ENCODE measurements at regions not wholly inside any gene's neighbourhood (a gene's known extent, or its start where the extent isn't known, plus 50 kb on each side); places are given as distances from the start of the nearest gene placed in this dataset.
A peak's percentile ranks its signal among the peaks of the same experiment; 100 is the strongest.

- DNase-seq = no peak
Observed at GRCh38 chr6:125498606-125499005, 196.8 kb upstream of the HDDC2 start.

- peak in 1 of 3 experiments; percentile 40 for DNase-seq
Observed at GRCh38 chr6:125499535-125499934, 197.8 kb upstream of the HDDC2 start.

- no peak for DNase-seq
Observed at GRCh38 chr6:125503181-125503580, 201.4 kb upstream of the HDDC2 start.

GRCh38 chr6:125507987-125508655, 206.4 kb upstream of the HDDC2 start:
- DNase-seq = peak; percentile 21 to 87 (median 43)

GRCh38 chr6:125508793-125509192, 207.0 kb upstream of the HDDC2 start:
- peak in 1 of 3 experiments; percentile 17 for DNase-seq

GRCh38 chr6:125509477-125509876, 207.7 kb upstream of the HDDC2 start:
- no peak for DNase-seq

- no peak for DNase-seq
Observed at GRCh38 chr6:125510405-125510804, 208.6 kb upstream of the HDDC2 start.

- peak in 1 of 3 experiments; percentile 25 for DNase-seq
Observed at GRCh38 chr6:125511809-125512396, 210.1 kb upstream of the HDDC2 start.

GRCh38 chr6:125512621-125513020, 210.9 kb upstream of the HDDC2 start:
- no peak for DNase-seq

- DNase-seq = no peak
Observed at GRCh38 chr6:125513978-125514377, 212.2 kb upstream of the HDDC2 start.

GRCh38 chr6:125516644-125517043, 214.9 kb upstream of the HDDC2 start:
- no peak for DNase-seq

- no peak for DNase-seq
Observed at GRCh38 chr6:125519367-125519766, 217.6 kb upstream of the HDDC2 start.

- no peak for DNase-seq
Observed at GRCh38 chr6:125524356-125524755, 222.6 kb upstream of the HDDC2 start.

GRCh38 chr6:125526007-125526720, 223.3 kb upstream of the HEY2 start:
- no peak for DNase-seq

GRCh38 chr6:125528621-125529041, 220.8 kb upstream of the HEY2 start:
- no peak for DNase-seq

GRCh38 chr6:125529061-125529460, 220.4 kb upstream of the HEY2 start:
- DNase-seq = no peak

GRCh38 chr6:125533710-125534397, 215.6 kb upstream of the HEY2 start:
- no peak for DNase-seq

GRCh38 chr6:125534430-125535263, 214.8 kb upstream of the HEY2 start:
- DNase-seq = no peak

GRCh38 chr6:125537090-125537489, 212.3 kb upstream of the HEY2 start:
- no peak for DNase-seq

GRCh38 chr6:125539892-125540291, 209.5 kb upstream of the HEY2 start:
- DNase-seq = no peak

GRCh38 chr6:125544819-125545218, 204.6 kb upstream of the HEY2 start:
- DNase-seq = no peak

GRCh38 chr6:125546841-125547251, 202.6 kb upstream of the HEY2 start:
- no peak for DNase-seq

- no peak for DNase-seq
Observed at GRCh38 chr6:125547381-125547780, 202.1 kb upstream of the HEY2 start.

Measured in NCI-H1417 (cell line).